CD8-positive, alpha-beta memory T cell (primary cell): ENCODE measurements at regions not wholly inside any gene's neighbourhood (a gene's known extent, or its start where the extent isn't known, plus 50 kb on each side); places are given as distances from the start of the nearest gene placed in this dataset.

ENCODE experiments used
- CTCF ChIA-PET: fragments of 350-600 bp; sonication (Branson Sonifier 250); formaldehyde crosslinking; loops from one replicate; lab custom pipeline; 2021; ENCODE audit warnings: antibody characterized with exemption; lab: Charles Lee
- POLR2A ChIA-PET: fragments of 350-600 bp; sonication (Branson Sonifier 250); formaldehyde crosslinking; loops from one replicate; lab custom pipeline; 2021; ENCODE audit warnings: antibody characterized with exemption; lab: Charles Lee
- DNase-seq, 5 donors: peaks; one replicate each; pipeline versions ENCODE4 v3.0.0 to v3.0.0-alpha.2; 2020 to 2022; ENCODE audit warnings: mixed read lengths in 1 of 5
- H3K27ac ChIP-seq: one replicate; pipeline ENCODE4 v1.7.0; 2013; ENCODE audit warnings: low read depth, mild to moderate bottlenecking, low read length, moderate library complexity
- H3K27me3 ChIP-seq: 2 replicates; pipeline ENCODE4 v1.7.0; 2013; ENCODE audit warnings: low read length, mild to moderate bottlenecking; ENCODE audit not compliant: insufficient read depth, poor library complexity, severe bottlenecking
- H3K36me3 ChIP-seq: 2 replicates; pipeline ENCODE4 v1.7.0; 2013; ENCODE audit warnings: mild to moderate bottlenecking, low read length, moderate library complexity; ENCODE audit not compliant: insufficient read depth
- H3K4me1 ChIP-seq: 2 replicates; pipeline ENCODE4 v1.7.0; 2013; ENCODE audit warnings: mild to moderate bottlenecking, low read length, moderate library complexity; ENCODE audit not compliant: insufficient read depth
- H3K4me3 ChIP-seq: 2 replicates; pipeline ENCODE4 v1.7.0; 2013; ENCODE audit warnings: mild to moderate bottlenecking, low read length
- H3K9me3 ChIP-seq: 2 replicates; pipeline ENCODE4 v1.7.0; 2013; ENCODE audit warnings: mild to moderate bottlenecking, low read length
- H3K27ac Mint-ChIP-seq, 8 donors: one replicate each; pipeline ENCODE4 v1.8.0; 2020 to 2021; ENCODE audit warnings: mixed read lengths in 8 of 8, mild to moderate bottlenecking in 6 of 8, inconsistent platforms in 3 of 8, moderate library complexity in 3 of 8
- H3K27me3 Mint-ChIP-seq, 2 donors: one replicate each; pipeline ENCODE4 v1.8.0; 2020 to 2021; ENCODE audit warnings: mixed read lengths in 2 of 2, mild to moderate bottlenecking in 1 of 2, moderate library complexity in 1 of 2
- H3K36me3 Mint-ChIP-seq, 3 donors: one replicate each; pipeline ENCODE4 v1.8.0; 2020 to 2021; ENCODE audit warnings: mixed read lengths in 3 of 3, inconsistent platforms in 1 of 3, mild to moderate bottlenecking in 1 of 3
- H3K4me1 Mint-ChIP-seq, 3 donors: one replicate each; pipeline ENCODE4 v1.8.0; 2020 to 2021; ENCODE audit warnings: mixed read lengths in 3 of 3, inconsistent platforms in 1 of 3, mild to moderate bottlenecking in 1 of 3
- H3K4me3 Mint-ChIP-seq, 7 donors: one replicate each; pipeline ENCODE4 v1.8.0; 2020 to 2021; ENCODE audit warnings: mixed read lengths in 7 of 7, mild to moderate bottlenecking in 6 of 7, moderate library complexity in 4 of 7, inconsistent platforms in 2 of 7
- H3K9me3 Mint-ChIP-seq, 5 donors: one replicate each; pipeline ENCODE4 v1.8.0; 2020 to 2022; ENCODE audit warnings: mixed read lengths in 5 of 5, mild to moderate bottlenecking in 3 of 5, moderate library complexity in 2 of 5, inconsistent platforms in 1 of 5

DNA sequence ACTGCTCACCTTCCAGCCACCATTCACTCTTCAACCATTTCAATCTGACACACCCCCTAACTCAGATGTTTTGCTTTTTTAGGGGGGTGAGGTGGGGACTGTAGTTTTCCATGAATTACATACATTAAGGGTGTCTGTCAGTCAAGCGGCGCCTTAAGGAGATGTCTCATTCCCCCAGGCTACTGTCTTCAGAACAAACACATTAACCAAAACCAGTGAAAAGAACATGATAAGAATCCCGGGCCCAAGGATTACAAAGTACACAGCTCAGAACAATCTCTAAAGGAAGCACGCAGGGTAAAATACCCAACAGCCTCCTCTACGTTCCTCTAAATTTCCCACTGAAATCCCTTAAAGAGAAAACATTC lies 62.5 kb upstream of the IRF2 start:
- H3K4me3 Mint-ChIP-seq, result peak overlapping the region; percentile 90 to 97 (median 94)
- H3K4me1 Mint-ChIP-seq, result peaks cover 41 to 51% (median 45%) of the 10 kb centered on the region in 3 donors
- Histone ChIP-seq H3K27ac (peak overlapping the region; percentile 88), H3K4me3 (peak overlapping the region; percentile 89), H3K9me3 (no peaks in the 10 kb centered on the region), H3K36me3 (no peaks in the 10 kb centered on the region), H3K4me1 (peaks cover 33% of the 10 kb centered on the region), H3K27me3 (no peaks in the 10 kb centered on the region)
- CTCF ChIA-PET, result interaction anchor here (0.8 to 4.0 kb wide), 7 partner anchors 59 to 272 kb away, joined by 3 to 30 read pairs (median 4); partner anchors contain the start of genes IRF2 and PRIMPOL
- peak overlapping the region; percentile 97 to 100 (median 99) for H3K27ac Mint-ChIP-seq
- DNase-seq, result no peak
- no peaks in the 10 kb centered on the region for H3K27me3 Mint-ChIP-seq
- H3K36me3 Mint-ChIP-seq, result peaks cover 0 to 12% (median 0%) of the 10 kb centered on the region in 3 donors
- H3K9me3 Mint-ChIP-seq, result no peaks in the 10 kb centered on the region
- POLR2A ChIA-PET, result interaction anchor here (0.8 to 1.9 kb wide), 6 partner anchors 23 to 271 kb away, joined by 3 to 50 read pairs (median 4); partner anchors contain the start of genes CASP3, CENPU, IRF2 and PRIMPOL

GRCh38 chr4:184536065-184536880 lies 61.9 kb upstream of the IRF2 start:
- peak overlapping the region; percentile 88 for H3K27ac ChIP-seq
- POLR2A ChIA-PET, result interaction anchor here (1.5 to 2.7 kb wide), 4 partner anchors 61 to 198 kb away, joined by 4 to 50 read pairs (median 19); partner anchors contain the start of genes CASP3, CENPU, IRF2 and PRIMPOL
- H3K9me3 ChIP-seq, result no peaks in the 10 kb centered on the region
- no peaks in the 10 kb centered on the region for H3K27me3 ChIP-seq
- Mint-ChIP-seq H3K4me1 (peaks cover 44 to 51% (median 49%) of the 10 kb centered on the region in 3 donors), H3K27ac (peak overlapping the region; percentile 97 to 100 (median 99)), H3K36me3 (peaks cover 0 to 12% (median 0%) of the 10 kb centered on the region in 3 donors), H3K9me3 (no peaks in the 10 kb centered on the region), H3K4me3 (peak overlapping the region; percentile 90 to 97 (median 94)), H3K27me3 (no peaks in the 10 kb centered on the region)
- DNase-seq, result no peak
- CTCF ChIA-PET, result interaction anchor here (1.2 to 4.0 kb wide), 6 partner anchors 59 to 272 kb away, joined by 3 to 30 read pairs (median 4); partner anchors contain the start of genes IRF2 and PRIMPOL
- H3K4me3 ChIP-seq, result peak overlapping the region; percentile 89
- H3K4me1 ChIP-seq, result peaks cover 33% of the 10 kb centered on the region
- H3K36me3 ChIP-seq, result no peaks in the 10 kb centered on the region

- H3K4me3 Mint-ChIP-seq, result peak overlapping the region; percentile 53 to 81 (median 75)
- Histone ChIP-seq H3K36me3 (no peaks in the 10 kb centered on the region), H3K27ac (peak overlapping the region; percentile 57), H3K4me1 (peaks cover 33% of the 10 kb centered on the region), H3K4me3 (peak overlapping the region; percentile 16), H3K27me3 (no peaks in the 10 kb centered on the region), H3K9me3 (no peaks in the 10 kb centered on the region)
- H3K4me1 Mint-ChIP-seq, result peaks cover 46 to 56% (median 51%) of the 10 kb centered on the region in 3 donors
- DNase-seq, result peak in 2 of 5 donors; percentile 52 to 71
- no peaks in the 10 kb centered on the region for H3K27me3 Mint-ChIP-seq
- H3K36me3 Mint-ChIP-seq, result peaks cover 0 to 12% (median 0%) of the 10 kb centered on the region in 3 donors
- peak overlapping the region; percentile 52 to 99 (median 92) for H3K27ac Mint-ChIP-seq
- ChIA-PET POLR2A (interaction anchor here (0.6 to 2.7 kb wide), 7 partner anchors 20 to 199 kb away, joined by 3 to 28 read pairs (median 3); partner anchors contain the start of genes CASP3, CENPU, IRF2 and PRIMPOL), CTCF (interaction anchor here (0.8 to 4.0 kb wide), 8 partner anchors 9 to 284 kb away, joined by 3 to 30 read pairs (median 3); partner anchors contain the start of genes CENPU and IRF2)
- no peaks in the 10 kb centered on the region for H3K9me3 Mint-ChIP-seq
Observed at GRCh38 chr4:184534511-184535391, 60.4 kb upstream of the IRF2 start.

DNA sequence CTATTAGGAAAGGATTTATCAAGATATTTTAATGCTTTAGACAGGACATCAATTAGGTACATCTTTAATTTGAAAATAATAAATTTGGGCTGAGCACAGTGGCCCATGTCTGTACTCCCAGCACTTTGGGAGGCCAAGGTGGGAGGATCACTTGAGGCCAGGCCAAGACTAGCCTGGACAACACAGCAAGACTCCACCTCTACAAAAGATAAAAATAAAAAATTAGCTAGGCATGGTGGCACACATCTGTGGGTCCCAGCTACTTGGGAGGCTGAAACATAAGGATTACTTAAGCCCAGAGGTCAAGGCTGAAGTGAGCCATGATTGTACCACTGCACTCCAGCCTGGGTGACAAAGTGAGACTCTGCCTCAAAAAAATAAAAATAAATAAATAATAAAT lies 59.6 kb upstream of the IRF2 start:
- Mint-ChIP-seq H3K36me3 (peaks cover 0 to 12% (median 0%) of the 10 kb centered on the region in 3 donors), H3K27ac (peak overlapping the region; percentile 65 to 95 (median 87)), H3K4me3 (peak overlapping the region in 3 of 7 donors; percentile 19 to 30 (median 28)), H3K9me3 (no peaks in the 10 kb centered on the region), H3K4me1 (peaks cover 46 to 60% (median 51%) of the 10 kb centered on the region in 3 donors), H3K27me3 (no peaks in the 10 kb centered on the region)
- ChIA-PET CTCF (interaction anchor here (0.8 to 4.0 kb wide), 6 partner anchors 9 to 283 kb away, joined by 3 to 30 read pairs (median 3); partner anchors contain the start of gene CENPU), POLR2A (interaction anchor here (0.6 to 2.7 kb wide), 5 partner anchors 57 to 200 kb away, joined by 3 to 28 read pairs (median 3); partner anchors contain the start of genes CENPU and IRF2)
- Histone ChIP-seq H3K27ac (no peak overlapping the region), H3K36me3 (no peaks in the 10 kb centered on the region), H3K27me3 (no peaks in the 10 kb centered on the region), H3K4me3 (no peak overlapping the region), H3K4me1 (peaks cover 33% of the 10 kb centered on the region), H3K9me3 (no peaks in the 10 kb centered on the region)
- no peak for DNase-seq

- H3K27ac ChIP-seq, result no peak overlapping the region
- no peak overlapping the region for H3K4me3 ChIP-seq
- POLR2A ChIA-PET, result no interaction called here
- CTCF ChIA-PET, result no interaction called here
- peaks cover 30 to 53% (median 32%) of the 10 kb centered on the region in 3 donors for H3K4me1 Mint-ChIP-seq
- no peak for DNase-seq
- H3K4me1 ChIP-seq, result peaks cover 27% of the 10 kb centered on the region
- H3K27ac Mint-ChIP-seq, result peak overlapping the region in 1 of 8 donors; percentile 57
- no peaks in the 10 kb centered on the region for H3K36me3 ChIP-seq
- peaks cover 0 to 2% (median 0%) of the 10 kb centered on the region in 3 donors for H3K36me3 Mint-ChIP-seq
- no peaks in the 10 kb centered on the region for H3K9me3 Mint-ChIP-seq
- no peak overlapping the region for H3K4me3 Mint-ChIP-seq
- H3K27me3 Mint-ChIP-seq, result no peaks in the 10 kb centered on the region
- H3K9me3 ChIP-seq, result no peaks in the 10 kb centered on the region
- H3K27me3 ChIP-seq, result no peaks in the 10 kb centered on the region
Observed at GRCh38 chr4:184531008-184531407, 56.7 kb upstream of the IRF2 start.

DNA sequence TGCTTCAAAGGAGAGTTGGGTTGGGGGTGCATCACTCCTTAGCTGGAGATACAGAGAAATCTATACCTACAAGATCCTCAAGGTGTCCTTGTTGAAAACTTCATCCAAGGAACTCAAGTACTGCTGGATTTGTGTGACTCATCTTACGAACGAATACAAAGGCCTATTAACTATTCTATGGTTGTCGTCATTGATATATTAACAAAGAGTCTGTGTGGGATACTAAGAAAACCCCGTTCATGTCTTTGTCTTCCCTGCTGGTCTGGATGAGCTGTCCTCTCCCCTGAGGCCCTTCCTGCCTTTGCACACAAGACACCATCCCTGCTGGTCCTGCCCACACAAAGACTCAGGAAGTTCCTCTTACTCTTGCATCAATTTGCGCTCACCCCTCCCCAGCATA lies 54.9 kb upstream of the IRF2 start:
- peak overlapping the region in 1 of 8 donors; percentile 21 for H3K27ac Mint-ChIP-seq
- POLR2A ChIA-PET, result no interaction called here
- no peak overlapping the region for H3K27ac ChIP-seq

GRCh38 chr4:184528713-184529112 lies 54.4 kb upstream of the IRF2 start:
- no peak overlapping the region for H3K4me3 Mint-ChIP-seq
- Histone ChIP-seq H3K36me3 (no peaks in the 10 kb centered on the region), H3K4me3 (no peak overlapping the region), H3K27ac (no peak overlapping the region), H3K27me3 (no peaks in the 10 kb centered on the region), H3K9me3 (no peaks in the 10 kb centered on the region), H3K4me1 (peaks cover 5% of the 10 kb centered on the region)
- DNase-seq, result no peak
- H3K27me3 Mint-ChIP-seq, result peaks cover 0 to 1% of the 10 kb centered on the region in 2 donors
- peaks cover 5 to 20% (median 15%) of the 10 kb centered on the region in 5 donors for H3K9me3 Mint-ChIP-seq
- peak overlapping the region in 1 of 8 donors; percentile 21 for H3K27ac Mint-ChIP-seq
- H3K4me1 Mint-ChIP-seq, result peaks cover 11 to 34% (median 12%) of the 10 kb centered on the region in 3 donors
- ChIA-PET POLR2A (no interaction called here), CTCF (no interaction called here)
- peaks cover 0 to 19% (median 7%) of the 10 kb centered on the region in 3 donors for H3K36me3 Mint-ChIP-seq

More for the DNA sequence above, 54.9 kb upstream of the IRF2 start:
- Histone ChIP-seq H3K9me3 (no peaks in the 10 kb centered on the region), H3K4me1 (peaks cover 10% of the 10 kb centered on the region), H3K36me3 (no peaks in the 10 kb centered on the region), H3K27me3 (no peaks in the 10 kb centered on the region), H3K4me3 (no peak overlapping the region)
- H3K36me3 Mint-ChIP-seq, result peaks cover 0 to 15% (median 7%) of the 10 kb centered on the region in 3 donors
- H3K27me3 Mint-ChIP-seq, result no peaks in the 10 kb centered on the region
- DNase-seq, result no peak
- H3K4me1 Mint-ChIP-seq, result peaks cover 13 to 36% (median 14%) of the 10 kb centered on the region in 3 donors
- H3K4me3 Mint-ChIP-seq, result no peak overlapping the region
- CTCF ChIA-PET, result no interaction called here
- peaks cover 5 to 15% (median 9%) of the 10 kb centered on the region in 5 donors for H3K9me3 Mint-ChIP-seq
